Renal pelvis (tissue), 1 donor: ENCODE measurements at regions not wholly inside any gene's neighbourhood (a gene's known extent, or its start where the extent isn't known, plus 50 kb on each side); places are given as distances from the start of the nearest gene placed in this dataset.

Source experiments
- DNase-seq: peaks from one replicate; pipeline ENCODE4 v3.0.0-alpha.2; 2013

DNA sequence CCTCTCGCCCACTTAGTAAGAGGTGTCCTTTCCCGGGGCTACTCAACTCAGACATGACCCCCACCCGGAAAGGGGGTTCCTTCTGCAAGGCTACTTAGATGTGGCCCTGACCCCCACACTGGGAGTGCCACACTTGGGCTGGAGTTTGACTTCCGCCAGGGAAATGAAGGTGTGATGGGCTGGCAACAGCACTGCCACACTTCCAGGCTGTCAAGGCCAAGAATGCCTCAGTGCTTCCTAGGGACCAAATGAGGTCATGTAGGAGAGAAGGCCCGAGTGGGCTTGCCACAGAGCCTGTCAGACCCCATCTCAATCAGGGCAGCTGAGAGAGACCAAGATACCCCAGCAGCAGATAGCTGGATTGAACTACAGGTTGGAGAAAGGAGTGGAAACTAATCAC is 55.5 kb downstream of the DRD1 start:
- no peak for DNase-seq

DNA sequence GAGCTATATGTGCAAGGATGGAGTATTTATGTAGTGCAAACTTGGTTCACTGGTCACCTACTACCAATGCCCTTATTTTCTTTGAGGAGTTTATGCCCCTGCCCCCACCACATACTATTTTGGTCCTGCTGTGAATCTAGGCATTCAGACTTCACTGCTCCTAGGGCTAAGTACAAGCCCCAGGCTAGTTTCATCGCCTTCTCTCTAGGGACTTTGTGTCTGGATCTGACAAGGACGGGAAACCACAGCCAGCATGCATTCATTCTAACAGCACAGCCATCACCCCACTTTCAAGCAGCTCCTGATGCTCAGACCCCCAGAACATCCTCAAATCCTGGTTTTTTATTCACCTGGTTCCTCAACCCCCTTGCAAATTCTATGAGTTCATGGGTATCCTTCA is 56.8 kb downstream of the DRD1 start:
- no peak for DNase-seq

- DNase-seq, result no peak
Observed at GRCh38 chr5:175386526-175386925, 57.5 kb downstream of the DRD1 start.

- DNase-seq, result no peak
Observed at GRCh38 chr5:175385691-175386362, 58.2 kb downstream of the DRD1 start.

DNA sequence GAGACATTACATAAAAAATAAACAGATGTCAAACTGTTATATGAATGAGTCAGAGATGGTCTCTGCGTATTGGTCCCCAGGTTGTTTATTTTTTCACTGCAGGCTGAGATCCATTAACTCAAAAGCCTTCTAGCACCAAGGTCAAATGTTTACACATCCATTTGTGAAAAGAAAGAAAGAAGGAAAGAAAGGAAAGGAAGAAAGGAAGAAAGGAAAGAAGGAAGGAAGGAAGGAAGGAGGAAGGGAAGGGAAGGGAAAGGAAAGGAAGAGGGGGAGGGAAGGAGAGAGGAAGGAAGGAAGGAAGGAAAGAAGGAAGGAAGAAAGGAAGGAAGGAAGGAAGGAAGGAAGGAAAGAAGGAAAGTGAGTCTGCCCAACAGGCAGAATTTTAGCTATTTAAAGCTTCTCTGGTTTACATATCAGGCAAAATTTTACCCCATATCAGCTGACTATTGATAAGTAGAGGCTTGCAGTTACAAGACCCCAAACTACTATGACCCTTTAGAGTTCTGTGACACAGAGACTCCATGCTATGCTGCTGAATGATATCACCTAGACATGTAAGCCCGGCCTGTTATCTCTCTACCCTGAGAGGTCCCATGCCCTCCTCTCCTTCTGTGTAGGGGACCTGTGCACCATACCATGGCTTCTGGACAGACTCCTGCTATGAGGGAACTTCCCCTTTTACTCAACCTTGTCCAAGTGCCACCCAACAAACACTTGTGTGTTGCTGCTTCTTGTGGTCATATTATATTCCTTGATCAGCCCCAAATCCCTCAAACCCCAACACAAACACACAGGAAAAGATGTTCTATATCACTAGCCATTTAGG is 59.0 kb downstream of the DRD1 start:
- no peak for DNase-seq

GRCh38 chr5:175383350-175383749 is 60.6 kb downstream of the DRD1 start:
- no peak for DNase-seq

DNA sequence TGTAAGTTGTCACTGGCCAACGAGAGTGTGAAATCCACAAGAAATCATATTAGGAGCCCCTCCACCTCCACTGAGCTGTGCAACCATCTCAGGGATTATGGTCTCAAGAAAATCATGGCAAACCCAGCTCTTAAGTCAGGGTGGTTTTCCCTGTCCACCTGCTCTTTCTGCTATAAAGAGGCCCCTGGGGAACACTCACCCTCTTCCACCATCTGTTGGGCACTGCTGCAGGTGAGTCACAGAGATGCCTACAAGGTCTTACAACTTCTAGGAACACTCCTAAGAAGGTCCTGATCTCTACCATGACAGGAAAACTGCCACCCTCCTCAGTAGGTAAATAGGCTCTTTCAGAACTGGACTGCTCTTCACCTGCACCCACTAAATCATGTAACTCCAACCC is 61.8 kb downstream of the DRD1 start:
- no peak for DNase-seq

GRCh38 chr5:175381130-175381529 is 62.9 kb downstream of the DRD1 start:
- DNase-seq, result no peak

GRCh38 chr5:175380701-175381100 is 63.3 kb downstream of the DRD1 start:
- no peak for DNase-seq

GRCh38 chr5:175379867-175380266 is 64.1 kb downstream of the DRD1 start:
- no peak for DNase-seq

DNA sequence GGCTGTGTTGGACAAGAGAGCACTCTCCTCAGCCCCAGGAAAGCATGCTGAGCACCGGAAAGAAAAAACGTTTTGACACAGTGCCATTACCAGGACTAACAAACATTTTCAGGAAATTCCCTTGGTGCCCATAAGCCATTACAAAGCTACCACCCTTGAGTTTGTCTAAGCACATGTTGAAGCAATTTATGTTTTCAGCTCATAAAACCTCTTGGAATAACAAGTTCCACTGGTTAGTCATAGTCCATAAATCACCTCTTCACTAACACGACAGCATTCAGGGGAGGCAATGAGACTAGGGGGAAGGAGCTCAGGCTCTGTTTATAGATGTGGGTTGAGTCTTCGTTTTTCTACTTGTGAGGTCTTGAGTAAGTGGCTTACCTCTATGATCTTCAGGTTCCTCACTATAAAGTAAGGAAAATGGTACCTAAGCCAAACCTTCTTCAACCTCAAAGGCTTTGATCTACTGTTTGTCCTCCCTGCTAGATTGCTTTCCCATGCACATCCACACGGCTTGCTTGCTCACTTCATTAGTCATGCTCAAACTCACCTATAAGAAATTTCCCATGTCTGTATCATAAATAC is 65.4 kb downstream of the DRD1 start:
- DNase-seq, result peak; percentile 71

DNA sequence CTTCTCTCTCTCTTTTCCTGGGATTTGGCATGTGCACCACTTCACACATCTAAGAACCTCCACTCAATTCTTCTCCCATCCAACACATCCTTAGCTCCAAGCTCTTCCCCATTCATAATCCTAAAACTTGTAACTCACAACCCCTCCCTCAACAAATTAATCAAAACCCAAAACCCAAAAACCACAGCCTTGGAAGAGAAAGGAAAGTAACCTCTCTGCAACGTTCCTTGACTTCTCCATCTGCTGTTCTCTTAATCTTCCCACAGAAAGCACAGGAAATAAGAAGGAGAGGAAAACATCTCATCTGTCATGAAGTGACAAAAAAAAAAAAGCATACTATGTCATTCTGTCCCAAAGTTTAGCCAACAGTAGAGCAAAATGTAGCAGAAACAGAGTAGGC is 66.2 kb downstream of the DRD1 start:
- DNase-seq, result no peak

DNA sequence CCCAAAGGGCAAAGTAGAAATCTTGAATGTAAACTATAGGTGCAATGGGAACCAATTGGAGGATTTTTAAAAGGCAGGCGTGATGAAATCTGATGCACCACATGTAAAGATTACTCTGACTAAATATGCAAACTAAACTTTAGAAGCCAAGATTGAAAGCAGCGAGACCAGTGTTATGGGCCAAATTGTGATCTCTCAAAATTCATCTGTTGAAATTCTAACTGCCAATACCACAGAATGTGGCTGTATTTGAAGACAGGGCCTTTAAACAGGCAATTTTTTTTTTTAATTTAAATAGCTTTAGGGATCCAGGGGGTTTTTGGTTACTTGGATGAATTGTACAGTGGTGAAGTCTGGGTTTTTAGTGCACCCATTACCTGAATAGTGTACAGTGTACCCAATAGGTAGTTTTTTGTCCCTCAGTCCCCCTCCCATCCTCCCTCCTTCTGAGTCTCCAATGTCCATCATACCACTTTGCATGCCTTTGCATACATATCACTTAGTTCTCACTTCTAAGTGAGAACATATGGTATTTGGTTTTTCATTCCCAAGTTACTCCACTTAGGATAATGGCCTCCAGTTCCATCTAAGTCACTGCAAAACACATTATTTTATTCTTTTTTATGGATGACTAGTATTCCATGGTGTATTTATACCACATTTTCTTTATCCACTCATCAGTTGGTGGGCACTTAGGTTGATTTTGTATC is 69.7 kb downstream of the DRD1 start:
- DNase-seq, result no peak

DNA sequence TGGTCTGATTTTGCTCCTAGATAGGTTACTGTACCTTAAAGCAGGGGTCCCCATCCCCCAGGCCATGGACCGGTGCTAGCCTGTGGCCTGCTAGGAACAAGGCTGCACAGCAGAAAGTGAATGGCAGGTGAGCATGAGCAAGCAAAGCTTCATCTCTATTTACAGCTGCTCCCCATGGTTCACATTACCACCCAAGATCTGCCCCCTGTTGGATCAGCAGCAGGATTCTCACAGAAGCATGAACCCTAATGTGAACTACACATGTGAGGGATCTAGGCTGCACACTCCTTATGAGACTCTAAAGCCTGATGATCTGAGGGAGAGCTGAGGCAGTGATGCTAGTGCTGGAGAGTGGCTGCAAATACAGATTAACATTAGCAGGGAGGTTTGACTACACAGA is 78.1 kb downstream of the DRD1 start:
- DNase-seq, result no peak

- DNase-seq, result no peak
Observed at GRCh38 chr5:175363300-175363699, 80.7 kb downstream of the DRD1 start.

DNA sequence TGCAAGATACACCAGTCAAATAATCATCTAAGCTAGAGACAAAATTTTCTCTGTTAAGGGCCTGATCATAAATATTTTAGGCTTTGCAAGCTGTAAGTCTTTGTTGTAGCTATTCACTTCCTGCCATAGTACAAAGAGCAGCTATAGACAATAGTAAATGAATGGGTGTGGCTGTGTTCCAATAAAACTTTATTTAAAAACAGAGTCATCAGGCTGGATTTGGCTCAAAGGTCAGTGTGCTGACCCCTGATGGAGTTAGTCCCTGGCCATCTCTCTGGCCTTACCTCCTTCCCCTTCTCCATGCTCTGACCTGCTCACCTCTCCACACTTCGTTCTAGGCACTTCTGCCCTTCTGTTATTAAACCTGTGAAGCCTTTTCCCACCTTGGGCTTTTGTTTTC is 86.0 kb downstream of the DRD1 start:
- no peak for DNase-seq

- DNase-seq, result no peak
Observed at GRCh38 chr5:175356428-175356827, 87.6 kb downstream of the DRD1 start.

GRCh38 chr5:175354964-175355363 is 89.0 kb downstream of the DRD1 start:
- peak; percentile 42 for DNase-seq

DNA sequence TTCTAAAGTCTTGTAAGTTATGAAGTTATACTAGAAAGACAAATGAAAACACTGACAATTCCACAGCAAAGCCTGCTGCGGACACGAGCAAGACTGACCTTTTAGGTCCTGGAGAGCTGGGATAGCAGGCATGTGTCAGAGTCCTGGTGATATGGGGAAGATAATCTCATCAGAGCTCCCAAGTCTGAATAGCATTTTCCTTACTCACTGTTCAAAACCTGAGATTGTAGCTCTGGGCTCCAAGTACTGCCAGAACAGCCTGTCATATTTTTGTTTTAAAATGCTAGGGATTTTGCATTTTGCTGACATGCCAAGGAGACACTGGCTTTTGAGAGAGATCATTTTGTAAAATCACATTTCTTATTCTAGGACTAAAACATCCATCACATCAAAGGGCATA is 90.1 kb downstream of the DRD1 start:
- no peak for DNase-seq

DNA sequence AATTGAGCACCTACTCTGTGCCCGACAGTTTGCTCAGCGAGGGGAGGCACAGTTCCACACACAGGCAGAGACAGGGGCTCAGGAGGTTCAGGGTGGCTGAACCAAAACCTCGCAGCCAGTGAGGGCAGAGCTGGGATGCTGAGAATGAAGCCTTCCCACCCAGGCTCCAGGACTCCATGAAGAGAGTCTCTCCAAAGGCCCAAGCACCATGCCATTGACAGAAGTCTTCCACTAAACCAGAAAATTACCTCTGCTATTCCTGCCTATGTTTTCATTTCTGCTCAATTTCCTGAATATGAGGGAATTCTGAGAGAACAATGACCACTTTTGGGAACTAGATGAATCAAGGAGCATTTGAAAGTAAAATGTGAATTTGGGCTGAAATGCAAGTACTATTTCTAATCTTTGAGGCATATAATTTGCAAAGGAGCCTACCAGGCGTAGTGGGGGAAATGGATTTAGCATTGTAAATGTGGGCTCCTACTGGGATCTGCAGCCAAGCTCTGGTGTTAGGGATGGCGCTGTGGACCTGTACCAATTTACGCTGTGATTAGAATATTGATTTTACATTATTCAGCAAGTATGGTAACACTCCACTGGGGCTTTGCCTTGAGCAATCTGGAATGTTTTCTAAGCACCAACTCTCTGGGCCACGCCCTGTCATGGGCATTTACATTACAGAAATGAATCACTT is 91.9 kb downstream of the DRD1 start:
- no peak for DNase-seq

- DNase-seq, result no peak
Observed at GRCh38 chr5:175351126-175351525, 92.9 kb downstream of the DRD1 start.

GRCh38 chr5:175347931-175348330 is 96.1 kb downstream of the DRD1 start:
- no peak for DNase-seq
